WTC11 (cell line): ENCODE measurements at regions not wholly inside any gene's neighbourhood (a gene's known extent, or its start where the extent isn't known, plus 50 kb on each side); places are given as distances from the start of the nearest gene placed in this dataset.

Experiments
- ATAC-seq: fragments of 200-7000 bp; cut with Tn5 transposase; 2 replicates; pipeline ENCODE4 v1.10.0; 2021; ENCODE audit warnings: mild to moderate bottlenecking, moderate library complexity
- CTCF ChIA-PET: fragments of 300-600 bp; sonication (Branson Sonifier 250); formaldehyde crosslinking; loops from one replicate; lab custom pipeline; 2021; ENCODE audit warnings: antibody characterized with exemption; lab: Charles Lee
- POLR2A ChIA-PET: fragments of 350-600 bp; sonication (Branson Sonifier 250); formaldehyde crosslinking; loops from one replicate; lab custom pipeline; 2021; ENCODE audit warnings: antibody characterized with exemption; lab: Charles Lee
- DNase-seq: peaks from one replicate; pipeline ENCODE4 v3.0.0; 2021; ENCODE audit warnings: low spot score
- H3K27ac Mint-ChIP-seq: 2 replicates; pipeline ENCODE4 v1.8.0; 2021; ENCODE audit warnings: mixed read lengths
- H3K27me3 Mint-ChIP-seq: 2 replicates; pipeline ENCODE4 v1.8.0; 2021; ENCODE audit warnings: low read depth, mild to moderate bottlenecking, moderate library complexity, mixed read lengths
- H3K36me3 Mint-ChIP-seq: 2 replicates; pipeline ENCODE4 v1.8.0; 2021; ENCODE audit warnings: mixed read lengths
- H3K4me1 Mint-ChIP-seq: 2 replicates; pipeline ENCODE4 v1.8.0; 2022; ENCODE audit warnings: mixed read lengths
- H3K4me3 Mint-ChIP-seq: 2 replicates; pipeline ENCODE4 v1.8.0; 2021; ENCODE audit warnings: mild to moderate bottlenecking, moderate library complexity, mixed read lengths
- H3K9me3 Mint-ChIP-seq: 2 replicates; pipeline ENCODE4 v1.8.0; 2021; ENCODE audit warnings: mixed read lengths
- CBFB ChIP-seq: sonication (generic); formaldehyde crosslinking; IDR thresholded peaks from 2 replicates; pipeline ENCODE4 v1.8.1; 2022; ENCODE audit warnings: mild to moderate bottlenecking, low read depth, missing genetic modification reagents
- CREB1 ChIP-seq: sonication (generic); formaldehyde crosslinking; IDR thresholded peaks from 2 replicates; pipeline ENCODE4 v1.8.0; 2023; ENCODE audit warnings: mild to moderate bottlenecking, missing genetic modification reagents
- FOXP1 ChIP-seq: sonication (generic); formaldehyde crosslinking; IDR thresholded peaks from 2 replicates; pipeline ENCODE4 v1.8.0; 2022; ENCODE audit warnings: missing genetic modification reagents, mild to moderate bottlenecking, moderate library complexity, borderline replicate concordance
- GTF2I ChIP-seq: fragments of 250-450 bp; sonication (Bioruptor Pico); conservative IDR thresholded peaks from 2 replicates; pipeline ENCODE4 v1.4.0; 2021; ENCODE audit warnings: mild to moderate bottlenecking
- IRF2 ChIP-seq: sonication (generic); formaldehyde crosslinking; IDR thresholded peaks from 2 replicates; pipeline ENCODE4 v1.8.0; 2022; ENCODE audit warnings: low read depth, missing genetic modification reagents, borderline replicate concordance
- JUN ChIP-seq: sonication (generic); formaldehyde crosslinking; IDR thresholded peaks from 2 replicates; pipeline ENCODE4 v1.8.0; 2023; ENCODE audit warnings: mild to moderate bottlenecking, missing genetic modification reagents
- PRRX2 ChIP-seq: fragments of 250-450 bp; sonication (Bioruptor Pico); IDR thresholded peaks from 2 replicates; pipeline ENCODE4 v1.8.0; 2021; ENCODE audit warnings: mild to moderate bottlenecking
- SMAD3 ChIP-seq: sonication (generic); formaldehyde crosslinking; IDR thresholded peaks from 2 replicates; pipeline ENCODE4 v1.8.0; 2022; ENCODE audit warnings: missing genetic modification reagents, mild to moderate bottlenecking, borderline replicate concordance
- SOX15 ChIP-seq: fragments of 250-450 bp; sonication (Bioruptor Pico); IDR thresholded peaks from 2 replicates; pipeline ENCODE4 v1.9.0; 2021; ENCODE audit warnings: mild to moderate bottlenecking
- SP1 ChIP-seq: sonication (generic); formaldehyde crosslinking; conservative IDR thresholded peaks from 2 replicates; pipeline ENCODE4 v1.8.1; 2022; ENCODE audit warnings: missing genetic modification reagents
- TP53 ChIP-seq: sonication (generic); formaldehyde crosslinking; IDR thresholded peaks from 2 replicates; pipeline ENCODE4 v1.8.1; 2023; ENCODE audit warnings: mild to moderate bottlenecking, missing genetic modification reagents
- TF ChIP-seq, protein P1 (sequence below): sonication (generic); formaldehyde crosslinking; IDR thresholded peaks from 2 replicates; pipeline ENCODE4 v1.8.1; 2023; ENCODE audit warnings: mild to moderate bottlenecking, missing genetic modification reagents, borderline replicate concordance
- TF ChIP-seq, protein P2 (sequence below): fragments of 250-450 bp; sonication (Bioruptor Pico); IDR thresholded peaks from 2 replicates; pipeline ENCODE4 v2.1.2; 2022; ENCODE audit warnings: mild to moderate bottlenecking, moderate library complexity
- TF ChIP-seq, protein P3 (sequence below): sonication (generic); formaldehyde crosslinking; IDR thresholded peaks from 2 replicates; pipeline ENCODE4 v1.8.0; 2022; ENCODE audit warnings: mild to moderate bottlenecking, missing genetic modification reagents
- TF ChIP-seq, protein P4 (sequence below): sonication (generic); formaldehyde crosslinking; IDR thresholded peaks from 2 replicates; pipeline ENCODE4 v1.8.0; 2023; ENCODE audit warnings: mild to moderate bottlenecking, missing genetic modification reagents
- TF ChIP-seq, protein P5 (sequence below): sonication (generic); formaldehyde crosslinking; conservative IDR thresholded peaks from 2 replicates; pipeline ENCODE4 v1.8.1; 2022; ENCODE audit warnings: mild to moderate bottlenecking, missing genetic modification reagents
- TF ChIP-seq, protein P6 (sequence below): sonication (generic); formaldehyde crosslinking; IDR thresholded peaks from 2 replicates; pipeline ENCODE4 v1.8.0; 2023; ENCODE audit warnings: missing genetic modification reagents, mild to moderate bottlenecking, borderline replicate concordance
- TF ChIP-seq, protein P7 (sequence below): sonication (generic); formaldehyde crosslinking; IDR thresholded peaks from 2 replicates; pipeline ENCODE4 v1.8.0; 2022; ENCODE audit warnings: mild to moderate bottlenecking, missing genetic modification reagents

DNA sequence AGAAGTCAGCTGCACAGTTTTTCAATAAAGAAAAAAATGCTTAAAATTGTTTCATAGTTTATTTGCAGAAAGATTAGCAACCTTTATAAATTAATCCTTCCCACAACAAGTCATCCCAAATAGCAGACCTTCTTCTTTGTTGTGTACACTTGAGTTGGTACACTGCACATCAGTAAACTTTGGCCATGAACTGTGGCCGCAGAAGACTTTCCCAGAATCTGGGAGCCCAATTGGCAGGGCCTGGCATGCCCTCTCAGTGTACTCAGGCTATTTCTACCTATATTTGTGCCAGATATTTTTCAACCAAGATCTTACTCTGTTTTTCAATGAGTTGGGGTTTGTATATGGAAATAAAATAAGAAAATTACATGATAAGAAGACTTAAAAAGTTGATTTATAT is 133.1 kb downstream of the DIPK2A start:
- Mint-ChIP-seq H3K4me3 (no peak overlapping the region), H3K27ac (no peak overlapping the region), H3K9me3 (peaks cover 13% of the 10 kb centered on the region), H3K4me1 (peaks cover 23% of the 10 kb centered on the region), H3K36me3 (peaks cover 5% of the 10 kb centered on the region; the same call in 1 of the 2 replicates), H3K27me3 (no peaks in the 10 kb centered on the region)
- ATAC-seq (no peak), DNase-seq (no peak)
- TF ChIP-seq, protein P1, sequence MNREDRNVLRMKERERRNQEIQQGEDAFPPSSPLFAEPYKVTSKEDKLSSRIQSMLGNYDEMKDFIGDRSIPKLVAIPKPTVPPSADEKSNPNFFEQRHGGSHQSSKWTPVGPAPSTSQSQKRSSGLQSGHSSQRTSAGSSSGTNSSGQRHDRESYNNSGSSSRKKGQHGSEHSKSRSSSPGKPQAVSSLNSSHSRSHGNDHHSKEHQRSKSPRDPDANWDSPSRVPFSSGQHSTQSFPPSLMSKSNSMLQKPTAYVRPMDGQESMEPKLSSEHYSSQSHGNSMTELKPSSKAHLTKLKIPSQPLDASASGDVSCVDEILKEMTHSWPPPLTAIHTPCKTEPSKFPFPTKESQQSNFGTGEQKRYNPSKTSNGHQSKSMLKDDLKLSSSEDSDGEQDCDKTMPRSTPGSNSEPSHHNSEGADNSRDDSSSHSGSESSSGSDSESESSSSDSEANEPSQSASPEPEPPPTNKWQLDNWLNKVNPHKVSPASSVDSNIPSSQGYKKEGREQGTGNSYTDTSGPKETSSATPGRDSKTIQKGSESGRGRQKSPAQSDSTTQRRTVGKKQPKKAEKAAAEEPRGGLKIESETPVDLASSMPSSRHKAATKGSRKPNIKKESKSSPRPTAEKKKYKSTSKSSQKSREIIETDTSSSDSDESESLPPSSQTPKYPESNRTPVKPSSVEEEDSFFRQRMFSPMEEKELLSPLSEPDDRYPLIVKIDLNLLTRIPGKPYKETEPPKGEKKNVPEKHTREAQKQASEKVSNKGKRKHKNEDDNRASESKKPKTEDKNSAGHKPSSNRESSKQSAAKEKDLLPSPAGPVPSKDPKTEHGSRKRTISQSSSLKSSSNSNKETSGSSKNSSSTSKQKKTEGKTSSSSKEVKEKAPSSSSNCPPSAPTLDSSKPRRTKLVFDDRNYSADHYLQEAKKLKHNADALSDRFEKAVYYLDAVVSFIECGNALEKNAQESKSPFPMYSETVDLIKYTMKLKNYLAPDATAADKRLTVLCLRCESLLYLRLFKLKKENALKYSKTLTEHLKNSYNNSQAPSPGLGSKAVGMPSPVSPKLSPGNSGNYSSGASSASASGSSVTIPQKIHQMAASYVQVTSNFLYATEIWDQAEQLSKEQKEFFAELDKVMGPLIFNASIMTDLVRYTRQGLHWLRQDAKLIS (CRISPR knock-in tag): no peak
- TF ChIP-seq CBFB (CRISPR knock-in tag): no peak
- TF ChIP-seq, protein P2, sequence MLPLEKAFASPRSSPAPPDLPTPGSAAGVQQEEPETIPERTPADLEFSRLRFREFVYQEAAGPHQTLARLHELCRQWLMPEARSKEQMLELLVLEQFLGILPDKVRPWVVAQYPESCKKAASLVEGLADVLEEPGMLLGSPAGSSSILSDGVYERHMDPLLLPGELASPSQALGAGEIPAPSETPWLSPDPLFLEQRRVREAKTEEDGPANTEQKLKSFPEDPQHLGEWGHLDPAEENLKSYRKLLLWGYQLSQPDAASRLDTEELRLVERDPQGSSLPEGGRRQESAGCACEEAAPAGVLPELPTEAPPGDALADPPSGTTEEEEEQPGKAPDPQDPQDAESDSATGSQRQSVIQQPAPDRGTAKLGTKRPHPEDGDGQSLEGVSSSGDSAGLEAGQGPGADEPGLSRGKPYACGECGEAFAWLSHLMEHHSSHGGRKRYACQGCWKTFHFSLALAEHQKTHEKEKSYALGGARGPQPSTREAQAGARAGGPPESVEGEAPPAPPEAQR (CRISPR knock-in tag): no peak
- TF ChIP-seq, protein P3, sequence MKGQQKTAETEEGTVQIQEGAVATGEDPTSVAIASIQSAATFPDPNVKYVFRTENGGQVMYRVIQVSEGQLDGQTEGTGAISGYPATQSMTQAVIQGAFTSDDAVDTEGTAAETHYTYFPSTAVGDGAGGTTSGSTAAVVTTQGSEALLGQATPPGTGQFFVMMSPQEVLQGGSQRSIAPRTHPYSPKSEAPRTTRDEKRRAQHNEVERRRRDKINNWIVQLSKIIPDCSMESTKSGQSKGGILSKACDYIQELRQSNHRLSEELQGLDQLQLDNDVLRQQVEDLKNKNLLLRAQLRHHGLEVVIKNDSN (CRISPR knock-in tag): no peak
- no peak for TF ChIP-seq FOXP1
- no peak for TF ChIP-seq PRRX2 (CRISPR knock-in tag)
- TF ChIP-seq CREB1 (CRISPR knock-in tag): no peak
- no peak for TF ChIP-seq TP53 (CRISPR knock-in tag)
- ChIA-PET POLR2A (no interaction called here), CTCF (no interaction called here)

DNA sequence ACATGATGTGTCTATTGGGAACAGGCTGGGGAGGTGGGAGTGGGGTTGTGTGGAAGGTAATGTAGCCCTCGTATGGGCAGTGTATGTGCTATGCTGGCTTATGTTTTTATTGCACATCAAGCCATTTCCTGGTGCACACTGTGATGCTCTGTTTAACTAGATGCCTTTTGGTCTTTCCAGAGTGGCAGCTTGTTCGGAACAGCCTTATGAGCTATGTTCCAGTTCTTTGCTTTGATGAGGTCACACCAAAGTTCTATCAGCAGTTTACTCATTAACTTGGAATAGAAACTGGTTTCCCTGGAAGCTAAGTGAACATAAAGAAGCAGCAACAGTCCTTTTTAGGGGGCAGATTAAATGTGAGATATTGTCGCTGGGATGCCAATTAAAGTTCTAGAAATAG is 133.9 kb downstream of the DIPK2A start:
- H3K4me1 Mint-ChIP-seq: peaks cover 23% of the 10 kb centered on the region
- ChIA-PET CTCF (no interaction called here), POLR2A (no interaction called here)
- TF ChIP-seq, protein P4, sequence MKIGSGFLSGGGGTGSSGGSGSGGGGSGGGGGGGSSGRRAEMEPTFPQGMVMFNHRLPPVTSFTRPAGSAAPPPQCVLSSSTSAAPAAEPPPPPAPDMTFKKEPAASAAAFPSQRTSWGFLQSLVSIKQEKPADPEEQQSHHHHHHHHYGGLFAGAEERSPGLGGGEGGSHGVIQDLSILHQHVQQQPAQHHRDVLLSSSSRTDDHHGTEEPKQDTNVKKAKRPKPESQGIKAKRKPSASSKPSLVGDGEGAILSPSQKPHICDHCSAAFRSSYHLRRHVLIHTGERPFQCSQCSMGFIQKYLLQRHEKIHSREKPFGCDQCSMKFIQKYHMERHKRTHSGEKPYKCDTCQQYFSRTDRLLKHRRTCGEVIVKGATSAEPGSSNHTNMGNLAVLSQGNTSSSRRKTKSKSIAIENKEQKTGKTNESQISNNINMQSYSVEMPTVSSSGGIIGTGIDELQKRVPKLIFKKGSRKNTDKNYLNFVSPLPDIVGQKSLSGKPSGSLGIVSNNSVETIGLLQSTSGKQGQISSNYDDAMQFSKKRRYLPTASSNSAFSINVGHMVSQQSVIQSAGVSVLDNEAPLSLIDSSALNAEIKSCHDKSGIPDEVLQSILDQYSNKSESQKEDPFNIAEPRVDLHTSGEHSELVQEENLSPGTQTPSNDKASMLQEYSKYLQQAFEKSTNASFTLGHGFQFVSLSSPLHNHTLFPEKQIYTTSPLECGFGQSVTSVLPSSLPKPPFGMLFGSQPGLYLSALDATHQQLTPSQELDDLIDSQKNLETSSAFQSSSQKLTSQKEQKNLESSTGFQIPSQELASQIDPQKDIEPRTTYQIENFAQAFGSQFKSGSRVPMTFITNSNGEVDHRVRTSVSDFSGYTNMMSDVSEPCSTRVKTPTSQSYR (CRISPR knock-in tag): no peak
- TF ChIP-seq, protein P5, sequence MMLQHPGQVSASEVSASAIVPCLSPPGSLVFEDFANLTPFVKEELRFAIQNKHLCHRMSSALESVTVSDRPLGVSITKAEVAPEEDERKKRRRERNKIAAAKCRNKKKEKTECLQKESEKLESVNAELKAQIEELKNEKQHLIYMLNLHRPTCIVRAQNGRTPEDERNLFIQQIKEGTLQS: no peak
- TF ChIP-seq IRF2: no peak
- DNase-seq (no peak), ATAC-seq (no peak)
- H3K27me3 Mint-ChIP-seq: no peaks in the 10 kb centered on the region
- peaks cover 5% of the 10 kb centered on the region for H3K9me3 Mint-ChIP-seq
- H3K4me3 Mint-ChIP-seq: no peak overlapping the region
- no peak overlapping the region for H3K27ac Mint-ChIP-seq
- no peaks in the 10 kb centered on the region for H3K36me3 Mint-ChIP-seq

DNA sequence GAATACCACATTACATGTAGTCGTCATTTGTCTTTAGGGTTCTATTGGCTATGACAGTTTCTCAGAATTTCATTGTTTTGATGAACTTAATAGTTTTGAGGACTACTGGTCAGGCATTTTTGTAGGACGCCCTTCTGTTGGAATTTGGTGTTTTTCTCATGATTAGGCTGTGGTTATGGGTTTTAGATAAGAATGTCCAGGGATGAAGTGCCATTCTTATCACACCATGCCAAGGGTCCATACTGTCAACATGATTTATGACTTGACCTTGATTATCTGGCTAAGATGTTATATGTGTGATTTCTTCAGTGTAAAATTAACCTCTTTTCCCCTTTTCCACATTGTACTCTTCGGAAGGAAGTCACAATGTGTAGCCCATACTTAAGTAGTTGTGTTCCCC is 135.3 kb downstream of the DIPK2A start:
- H3K4me1 Mint-ChIP-seq: peaks cover 17% of the 10 kb centered on the region
- DNase-seq: no peak
- TF ChIP-seq SP1 (CRISPR knock-in tag) (no peak), JUN (no peak), SMAD3 (CRISPR knock-in tag) (no peak), SOX15 (CRISPR knock-in tag) (no peak), GTF2I (CRISPR knock-in tag) (no peak)
- TF ChIP-seq, protein P6, sequence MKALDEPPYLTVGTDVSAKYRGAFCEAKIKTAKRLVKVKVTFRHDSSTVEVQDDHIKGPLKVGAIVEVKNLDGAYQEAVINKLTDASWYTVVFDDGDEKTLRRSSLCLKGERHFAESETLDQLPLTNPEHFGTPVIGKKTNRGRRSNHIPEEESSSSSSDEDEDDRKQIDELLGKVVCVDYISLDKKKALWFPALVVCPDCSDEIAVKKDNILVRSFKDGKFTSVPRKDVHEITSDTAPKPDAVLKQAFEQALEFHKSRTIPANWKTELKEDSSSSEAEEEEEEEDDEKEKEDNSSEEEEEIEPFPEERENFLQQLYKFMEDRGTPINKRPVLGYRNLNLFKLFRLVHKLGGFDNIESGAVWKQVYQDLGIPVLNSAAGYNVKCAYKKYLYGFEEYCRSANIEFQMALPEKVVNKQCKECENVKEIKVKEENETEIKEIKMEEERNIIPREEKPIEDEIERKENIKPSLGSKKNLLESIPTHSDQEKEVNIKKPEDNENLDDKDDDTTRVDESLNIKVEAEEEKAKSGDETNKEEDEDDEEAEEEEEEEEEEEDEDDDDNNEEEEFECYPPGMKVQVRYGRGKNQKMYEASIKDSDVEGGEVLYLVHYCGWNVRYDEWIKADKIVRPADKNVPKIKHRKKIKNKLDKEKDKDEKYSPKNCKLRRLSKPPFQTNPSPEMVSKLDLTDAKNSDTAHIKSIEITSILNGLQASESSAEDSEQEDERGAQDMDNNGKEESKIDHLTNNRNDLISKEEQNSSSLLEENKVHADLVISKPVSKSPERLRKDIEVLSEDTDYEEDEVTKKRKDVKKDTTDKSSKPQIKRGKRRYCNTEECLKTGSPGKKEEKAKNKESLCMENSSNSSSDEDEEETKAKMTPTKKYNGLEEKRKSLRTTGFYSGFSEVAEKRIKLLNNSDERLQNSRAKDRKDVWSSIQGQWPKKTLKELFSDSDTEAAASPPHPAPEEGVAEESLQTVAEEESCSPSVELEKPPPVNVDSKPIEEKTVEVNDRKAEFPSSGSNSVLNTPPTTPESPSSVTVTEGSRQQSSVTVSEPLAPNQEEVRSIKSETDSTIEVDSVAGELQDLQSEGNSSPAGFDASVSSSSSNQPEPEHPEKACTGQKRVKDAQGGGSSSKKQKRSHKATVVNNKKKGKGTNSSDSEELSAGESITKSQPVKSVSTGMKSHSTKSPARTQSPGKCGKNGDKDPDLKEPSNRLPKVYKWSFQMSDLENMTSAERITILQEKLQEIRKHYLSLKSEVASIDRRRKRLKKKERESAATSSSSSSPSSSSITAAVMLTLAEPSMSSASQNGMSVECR (CRISPR knock-in tag): no peak
- TF ChIP-seq, protein P7, sequence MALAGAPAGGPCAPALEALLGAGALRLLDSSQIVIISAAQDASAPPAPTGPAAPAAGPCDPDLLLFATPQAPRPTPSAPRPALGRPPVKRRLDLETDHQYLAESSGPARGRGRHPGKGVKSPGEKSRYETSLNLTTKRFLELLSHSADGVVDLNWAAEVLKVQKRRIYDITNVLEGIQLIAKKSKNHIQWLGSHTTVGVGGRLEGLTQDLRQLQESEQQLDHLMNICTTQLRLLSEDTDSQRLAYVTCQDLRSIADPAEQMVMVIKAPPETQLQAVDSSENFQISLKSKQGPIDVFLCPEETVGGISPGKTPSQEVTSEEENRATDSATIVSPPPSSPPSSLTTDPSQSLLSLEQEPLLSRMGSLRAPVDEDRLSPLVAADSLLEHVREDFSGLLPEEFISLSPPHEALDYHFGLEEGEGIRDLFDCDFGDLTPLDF (CRISPR knock-in tag): no peak
- TF ChIP-seq, protein P3 (CRISPR knock-in tag): no peak

More for the DNA sequence above, 135.3 kb downstream of the DIPK2A start:
- ChIA-PET POLR2A (no interaction called here), CTCF (no interaction called here)
- no peak overlapping the region for H3K4me3 Mint-ChIP-seq
- H3K27ac Mint-ChIP-seq: no peak overlapping the region
- no peaks in the 10 kb centered on the region for H3K27me3 Mint-ChIP-seq
- H3K9me3 Mint-ChIP-seq: no peaks in the 10 kb centered on the region
- H3K36me3 Mint-ChIP-seq: no peaks in the 10 kb centered on the region
- ATAC-seq: no peak
